K562 (cell line): ENCODE measurements at regions not wholly inside any gene's neighbourhood (a gene's known extent, or its start where the extent isn't known, plus 50 kb on each side); places are given as distances from the start of the nearest gene placed in this dataset.
A peak's percentile ranks its signal among the peaks of the same experiment; 100 is the strongest.
"Not testable (repeated sequence)": the region's sequence is repeated elsewhere in the genome, so short reads cannot be mapped to it uniquely, and the experiment has no call there.

ENCODE experiments used
- ATF7 ChIP-seq: fragments of 450-650 bp; IDR thresholded peaks from 2 replicates; pipeline ENCODE4 v1.7.1; 2014; ENCODE audit warnings: mild to moderate bottlenecking, moderate library complexity
- C11orf30 ChIP-seq: fragments of 450-650 bp; IDR thresholded peaks from 2 replicates; pipeline ENCODE4 v1.6.1; 2016; ENCODE audit warnings: low read depth, mild to moderate bottlenecking
- EHMT2 ChIP-seq: fragments of 450-650 bp; IDR thresholded peaks from 2 replicates; pipeline ENCODE4 v1.6.1; 2018; ENCODE audit warnings: antibody characterized with exemption
- ESRRA ChIP-seq: fragments of 450-650 bp; IDR thresholded peaks from 2 replicates; pipeline ENCODE4 v1.6.1; 2014; ENCODE audit warnings: low read depth, mild to moderate bottlenecking, moderate library complexity, borderline replicate concordance
- FOSL1 ChIP-seq: fragments of 200-800 bp; sonication (Bioruptor generic); conservative IDR thresholded peaks from 2 replicates; pipeline ENCODE4 v1.6.1; 2016; ENCODE audit warnings: missing genetic modification characterization, missing compliant biosample characterization
- FOXM1 ChIP-seq, 2 experiments: fragments of 450-650 bp in 1 of 2; sonication (generic) in 1 of 2; formaldehyde crosslinking in 1 of 2; IDR thresholded peaks; 2 replicates each; pipeline versions ENCODE4 v1.6.1 to v1.9.0; 2017 to 2022; ENCODE audit warnings: low read depth in 2 of 2, mild to moderate bottlenecking in 2 of 2, missing genetic modification reagents in 1 of 2, moderate library complexity in 1 of 2
- GATAD2A ChIP-seq: fragments of 450-650 bp; IDR thresholded peaks from 2 replicates; pipeline ENCODE4 v1.6.1; 2017
- HDAC2 ChIP-seq: fragments of 450-650 bp; IDR thresholded peaks from 2 replicates; pipeline ENCODE4 v1.6.1; 2016; ENCODE audit warnings: mild to moderate bottlenecking
- MAFG ChIP-seq: fragments of 450-650 bp; conservative IDR thresholded peaks from 2 replicates; pipeline ENCODE4 v1.6.1; 2016; ENCODE audit warnings: missing genetic modification characterization, missing compliant biosample characterization
- MEIS2 ChIP-seq: fragments of 450-650 bp; IDR thresholded peaks from 2 replicates; pipeline ENCODE4 v1.6.1; 2014; ENCODE audit warnings: mild to moderate bottlenecking; ENCODE audit not compliant: partially characterized antibody
- MTA1 ChIP-seq: fragments of 450-650 bp; IDR thresholded peaks from 2 replicates; pipeline ENCODE4 v1.6.1; 2017; ENCODE audit warnings: borderline replicate concordance
- MTA2 ChIP-seq: fragments of 450-650 bp; IDR thresholded peaks from 2 replicates; pipeline ENCODE4 v1.6.1; 2016; ENCODE audit warnings: low read depth
- NR2C2 ChIP-seq, 2 experiments: fragments of 200-800 bp in 1 of 2; sonication (Bioruptor generic) in 1 of 2; sonication (generic) in 1 of 2; formaldehyde crosslinking in 1 of 2; IDR thresholded peaks; 2 replicates each; pipeline versions ENCODE4 v1.6.1 to v1.8.0; 2016 to 2022; ENCODE audit warnings: mild to moderate bottlenecking in 1 of 2, missing compliant biosample characterization in 1 of 2, missing genetic modification characterization in 1 of 2, missing genetic modification reagents in 1 of 2
- NRF1 ChIP-seq, 2 experiments: fragments of 450-650 bp; IDR thresholded peaks in 1 of 2; conservative IDR thresholded peaks in 1 of 2; 2 replicates each; pipeline ENCODE4 v1.6.1; 2014; ENCODE audit warnings: mild to moderate bottlenecking in 2 of 2
- SOX6 ChIP-seq: fragments of 450-650 bp; IDR thresholded peaks from 2 replicates; pipeline ENCODE4 v1.6.1; 2014; ENCODE audit warnings: mild to moderate bottlenecking
- ZNF639 ChIP-seq, 2 experiments: fragments of 200-800 bp in 1 of 2; sonication (Bioruptor generic) in 1 of 2; sonication (generic) in 1 of 2; formaldehyde crosslinking in 1 of 2; IDR thresholded peaks in 1 of 2; conservative IDR thresholded peaks in 1 of 2; 2 replicates each; pipeline versions ENCODE4 v1.5.0 to v1.6.1; 2016 to 2020; ENCODE audit warnings: missing compliant biosample characterization in 1 of 2, missing genetic modification characterization in 1 of 2, missing genetic modification reagents in 1 of 2
- TF ChIP-seq, protein P1 (sequence below): fragments of 450-650 bp; IDR thresholded peaks from 2 replicates; pipeline ENCODE4 v1.6.1; 2016

DNA sequence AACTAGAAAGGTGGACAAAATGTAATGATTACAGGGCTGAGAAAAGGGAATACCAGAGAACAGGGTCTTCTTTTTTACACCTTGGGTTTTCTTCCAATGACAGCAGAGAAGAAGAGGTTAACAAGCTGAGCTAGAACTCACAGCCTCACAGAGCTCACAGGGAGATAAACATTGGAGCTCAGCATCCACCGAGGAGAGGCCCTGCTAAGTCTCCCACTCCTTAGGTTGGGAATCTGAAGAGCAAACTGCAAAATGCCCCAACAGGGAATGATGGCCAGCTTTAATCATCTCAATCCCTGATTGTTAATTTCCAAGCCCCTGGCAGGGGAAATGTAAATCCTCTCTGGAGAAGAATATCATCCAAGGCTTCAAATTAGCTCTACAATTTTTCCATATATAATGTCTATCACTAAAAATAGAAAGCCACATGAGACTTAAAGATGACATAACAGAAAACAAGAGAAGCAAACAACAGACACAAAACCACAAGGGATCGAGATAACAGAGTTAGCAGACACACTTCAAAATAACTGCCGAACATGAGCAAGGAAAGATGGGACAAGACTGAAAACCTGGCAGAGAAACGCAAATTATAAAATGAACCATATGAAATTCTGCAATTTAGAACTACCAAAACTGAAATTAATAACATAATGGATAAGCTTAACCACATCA is 66.1 kb upstream of the ZSCAN2 start (continued):
- TF ChIP-seq NRF1 (conservative IDR thresholded peaks at IDR 0.05 in 1 of 2, IDR thresholded peaks at IDR 0.05 in 1 of 2) (0 out of 4 replicates have a peak, but pooled peaks of 1 of the 2 experiments have one; percentile 19), ESRRA (peak; percentile 88; the same call in 1 of the 2 replicates), MEIS2 (peak; percentile 52), HDAC2 (peak; percentile 56; the same call in 1 of the 2 replicates), SOX6 (peak; percentile 97), EHMT2 (peak; percentile 39; the same call in 1 of the 2 replicates), MTA2 (peak; percentile 29; the same call in 1 of the 2 replicates), MAFG (peak; percentile 70), NR2C2 (tag; IDR thresholded peaks at IDR 0.05) (peak; percentile 18; the same call in 1 of the 2 replicates), FOXM1 (IDR thresholded peaks at IDR 0.05; ENCODE audit: low read depth) (peak; percentile 43; the same call in 1 of the 2 replicates), ZNF639 (CRISPR knock-in tag; conservative IDR thresholded peaks at IDR 0.05 in 1 of 2, IDR thresholded peaks at IDR 0.05 in 1 of 2) (0 out of 4 replicates have a peak, but pooled peaks of 1 of the 2 experiments have one; percentile 43), GATAD2A (peak; percentile 76), MTA1 (peak; percentile 39; the same call in 1 of the 2 replicates), ATF7 (peak; percentile 81), FOSL1 (tag) (peak; percentile 30; the same call in 1 of the 2 replicates), C11orf30 (peak; percentile 67)
- TF ChIP-seq, protein P1, sequence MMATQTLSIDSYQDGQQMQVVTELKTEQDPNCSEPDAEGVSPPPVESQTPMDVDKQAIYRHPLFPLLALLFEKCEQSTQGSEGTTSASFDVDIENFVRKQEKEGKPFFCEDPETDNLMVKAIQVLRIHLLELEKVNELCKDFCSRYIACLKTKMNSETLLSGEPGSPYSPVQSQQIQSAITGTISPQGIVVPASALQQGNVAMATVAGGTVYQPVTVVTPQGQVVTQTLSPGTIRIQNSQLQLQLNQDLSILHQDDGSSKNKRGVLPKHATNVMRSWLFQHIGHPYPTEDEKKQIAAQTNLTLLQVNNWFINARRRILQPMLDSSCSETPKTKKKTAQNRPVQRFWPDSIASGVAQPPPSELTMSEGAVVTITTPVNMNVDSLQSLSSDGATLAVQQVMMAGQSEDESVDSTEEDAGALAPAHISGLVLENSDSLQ = peak; percentile 49; the same call in 1 of the 2 replicates
- not testable (repeated sequence) for TF ChIP-seq NR2C2 (CRISPR knock-in tag; IDR thresholded peaks at IDR 0.05); FOXM1 (CRISPR knock-in tag; IDR thresholded peaks at IDR 0.05; ENCODE audit: low read depth)
